Activated B cell treated with CpG ODN at 0.5 μM for 24 hours (primary cell): ENCODE measurements at regions not wholly inside any gene's neighbourhood (a gene's known extent, or its start where the extent isn't known, plus 50 kb on each side); places are given as distances from the start of the nearest gene placed in this dataset.

Experiments
- ATAC-seq: fragments of 200-7000 bp; cut with Tn5 transposase; one replicate; pipeline ENCODE4 v1.10.0; 2021; ENCODE audit warnings: low read depth, mild to moderate bottlenecking, moderate library complexity
- CTCF ChIA-PET: fragments of 350-600 bp; sonication (Branson Sonifier 250); formaldehyde crosslinking; loops from one replicate; lab custom pipeline; 2021; ENCODE audit warnings: antibody characterized with exemption; lab: Charles Lee
- POLR2A ChIA-PET: fragments of 350-600 bp; sonication (Branson Sonifier 250); formaldehyde crosslinking; loops from one replicate; lab custom pipeline; 2021; ENCODE audit warnings: antibody characterized with exemption; lab: Charles Lee
- DNase-seq: peaks from one replicate; pipeline ENCODE4 v3.0.0; 2022
- H3K27ac Mint-ChIP-seq: one replicate; pipeline ENCODE4 v1.8.0; 2020; ENCODE audit warnings: mixed read lengths
- H3K27me3 Mint-ChIP-seq: one replicate; pipeline ENCODE4 v1.8.0; 2021; ENCODE audit warnings: mixed read lengths
- H3K36me3 Mint-ChIP-seq: one replicate; pipeline ENCODE4 v1.8.0; 2021; ENCODE audit warnings: low read depth, mixed read lengths
- H3K4me1 Mint-ChIP-seq: one replicate; pipeline ENCODE4 v1.8.0; 2021; ENCODE audit warnings: mixed read lengths
- H3K4me3 Mint-ChIP-seq: one replicate; pipeline ENCODE4 v1.8.0; 2020; ENCODE audit warnings: mild to moderate bottlenecking, mixed read lengths
- H3K9me3 Mint-ChIP-seq: one replicate; pipeline ENCODE4 v1.8.0; 2020; ENCODE audit warnings: mixed read lengths
- intact Hi-C: fragments of 100-400 bp; cut with micrococcal nuclease; formaldehyde crosslinking; loops from one replicate; pipeline ENCODE4 v1.15.1; 2024
- TF ChIP-seq, protein P1 (sequence below): fragments of 200-600 bp; IDR thresholded peaks from one replicate; pipeline ENCODE4 v1.8.0; 2022; ENCODE audit warnings: antibody characterized with exemption, mild to moderate bottlenecking

- Mint-ChIP-seq H3K27me3 (peaks cover 47% of the 10 kb centered on the region), H3K36me3 (no peaks in the 10 kb centered on the region), H3K4me1 (peaks cover 4% of the 10 kb centered on the region), H3K27ac (no peak overlapping the region), H3K9me3 (no peaks in the 10 kb centered on the region), H3K4me3 (no peak overlapping the region)
- ChIA-PET POLR2A (no interaction called here), CTCF (interaction anchor here (3.1 kb wide), 1 partner anchor 13 kb away, joined by 15 read pairs; no protein-coding TSS in a partner anchor)
- intact Hi-C loops, result loop anchor here (5.0 kb wide), 1 partner anchor 42 kb away; no protein-coding TSS in a partner anchor
- no peak for ATAC-seq
- no peak for DNase-seq
- TF ChIP-seq, protein P1, sequence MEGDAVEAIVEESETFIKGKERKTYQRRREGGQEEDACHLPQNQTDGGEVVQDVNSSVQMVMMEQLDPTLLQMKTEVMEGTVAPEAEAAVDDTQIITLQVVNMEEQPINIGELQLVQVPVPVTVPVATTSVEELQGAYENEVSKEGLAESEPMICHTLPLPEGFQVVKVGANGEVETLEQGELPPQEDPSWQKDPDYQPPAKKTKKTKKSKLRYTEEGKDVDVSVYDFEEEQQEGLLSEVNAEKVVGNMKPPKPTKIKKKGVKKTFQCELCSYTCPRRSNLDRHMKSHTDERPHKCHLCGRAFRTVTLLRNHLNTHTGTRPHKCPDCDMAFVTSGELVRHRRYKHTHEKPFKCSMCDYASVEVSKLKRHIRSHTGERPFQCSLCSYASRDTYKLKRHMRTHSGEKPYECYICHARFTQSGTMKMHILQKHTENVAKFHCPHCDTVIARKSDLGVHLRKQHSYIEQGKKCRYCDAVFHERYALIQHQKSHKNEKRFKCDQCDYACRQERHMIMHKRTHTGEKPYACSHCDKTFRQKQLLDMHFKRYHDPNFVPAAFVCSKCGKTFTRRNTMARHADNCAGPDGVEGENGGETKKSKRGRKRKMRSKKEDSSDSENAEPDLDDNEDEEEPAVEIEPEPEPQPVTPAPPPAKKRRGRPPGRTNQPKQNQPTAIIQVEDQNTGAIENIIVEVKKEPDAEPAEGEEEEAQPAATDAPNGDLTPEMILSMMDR, result no peak
These were observed 58.0 kb upstream of the LAPTM5 start for GRCh38 chr1:30815556-30815955.

DNA sequence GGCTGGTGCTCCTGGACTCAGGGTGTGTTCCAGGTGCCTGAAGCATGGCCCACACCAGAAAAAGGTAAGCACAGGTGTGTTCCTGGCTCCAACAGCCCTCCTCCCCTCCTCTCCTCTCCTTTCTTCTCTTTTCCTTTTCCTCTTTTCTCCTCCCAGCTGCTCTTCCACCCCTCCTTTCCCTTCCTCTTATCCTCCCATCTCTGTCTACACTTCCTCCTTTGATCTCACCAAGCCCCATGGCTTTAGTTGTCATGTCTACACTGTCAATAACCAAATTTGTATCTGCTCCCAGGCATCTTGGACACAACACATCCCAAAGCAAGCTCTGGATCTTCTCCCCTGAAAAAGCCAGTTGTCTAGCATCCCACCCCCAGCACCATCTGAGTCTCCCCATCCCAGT is 56.7 kb upstream of the LAPTM5 start:
- Mint-ChIP-seq H3K9me3 (no peaks in the 10 kb centered on the region), H3K4me3 (no peak overlapping the region), H3K27me3 (peaks cover 48% of the 10 kb centered on the region), H3K27ac (no peak overlapping the region), H3K36me3 (no peaks in the 10 kb centered on the region), H3K4me1 (peaks cover 4% of the 10 kb centered on the region)
- no peak for DNase-seq
- POLR2A ChIA-PET, result interaction anchor here (1.2 kb wide), 1 partner anchor 10 kb away, joined by 4 read pairs; no protein-coding TSS in a partner anchor
- CTCF ChIA-PET, result interaction anchor here (1.4 to 3.1 kb wide), 2 partner anchors 12 to 97 kb away, joined by 3 to 15 read pairs; no protein-coding TSS in a partner anchor
- TF ChIP-seq, protein P1, result no peak
- ATAC-seq, result no peak
- intact Hi-C loops, result no loop called here

GRCh38 chr1:30812076-30812475 is 54.5 kb upstream of the LAPTM5 start:
- POLR2A ChIA-PET, result no interaction called here
- Mint-ChIP-seq H3K36me3 (no peaks in the 10 kb centered on the region), H3K27me3 (peaks cover 31% of the 10 kb centered on the region), H3K4me3 (no peak overlapping the region), H3K4me1 (peaks cover 15% of the 10 kb centered on the region), H3K9me3 (no peaks in the 10 kb centered on the region), H3K27ac (no peak overlapping the region)
- CTCF ChIA-PET, result no interaction called here
- no peak for ATAC-seq
- TF ChIP-seq, protein P1, result no peak
- intact Hi-C loops, result no loop called here
- no peak for DNase-seq

DNA sequence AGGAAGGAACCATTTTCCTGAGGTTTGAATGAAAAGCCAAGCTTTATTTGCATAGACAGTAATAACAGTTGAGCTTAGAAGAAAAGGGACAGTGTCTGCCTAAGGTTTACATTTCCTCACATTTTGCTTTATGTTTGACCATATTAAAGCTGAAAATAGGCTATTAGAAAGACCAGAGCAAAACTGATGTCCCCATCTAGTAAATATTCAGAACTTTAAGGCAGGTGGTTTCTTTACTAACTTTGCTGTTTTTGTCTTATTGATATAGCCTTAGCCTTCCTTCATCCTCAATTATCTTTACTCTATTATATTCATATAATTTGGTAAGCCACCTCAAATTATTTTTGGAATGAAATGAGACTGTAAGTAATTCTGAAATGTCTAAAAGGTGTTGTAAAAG is 53.6 kb upstream of the LAPTM5 start:
- Mint-ChIP-seq H3K4me1 (peaks cover 24% of the 10 kb centered on the region), H3K27me3 (peaks cover 23% of the 10 kb centered on the region), H3K27ac (no peak overlapping the region), H3K9me3 (no peaks in the 10 kb centered on the region), H3K36me3 (no peaks in the 10 kb centered on the region), H3K4me3 (no peak overlapping the region)
- CTCF ChIA-PET, result no interaction called here
- no peak for DNase-seq
- POLR2A ChIA-PET, result no interaction called here
- TF ChIP-seq, protein P1, result no peak
- intact Hi-C loops, result no loop called here
- no peak for ATAC-seq

GRCh38 chr1:30810416-30811080 is 53.0 kb upstream of the LAPTM5 start:
- ChIA-PET CTCF (no interaction called here), POLR2A (no interaction called here)
- no peak for DNase-seq
- ATAC-seq, result no peak
- H3K9me3 Mint-ChIP-seq, result no peaks in the 10 kb centered on the region
- peaks cover 30% of the 10 kb centered on the region for H3K4me1 Mint-ChIP-seq
- intact Hi-C loops, result no loop called here
- H3K36me3 Mint-ChIP-seq, result no peaks in the 10 kb centered on the region
- no peak overlapping the region for H3K4me3 Mint-ChIP-seq
- TF ChIP-seq, protein P1, result no peak
- peaks cover 23% of the 10 kb centered on the region for H3K27me3 Mint-ChIP-seq
- H3K27ac Mint-ChIP-seq, result no peak overlapping the region
